Stomach (tissue), 8 donors: ENCODE measurements at regions not wholly inside any gene's neighbourhood (a gene's known extent, or its start where the extent isn't known, plus 50 kb on each side); places are given as distances from the start of the nearest gene placed in this dataset.
"Not testable (repeated sequence)": the region's sequence is repeated elsewhere in the genome, so short reads cannot be mapped to it uniquely, and the experiment has no call there.

ENCODE experiments used
- DNase-seq, 2 donors: peaks; one replicate each; pipeline versions ENCODE4 v3.0.0 to v3.0.0-alpha.2; 2013 to 2019
- H3K27ac ChIP-seq, 5 donors: fragments of 200-600 bp in 4 of 5; sonication (generic) in 4 of 5; one replicate each; pipeline ENCODE4 v1.5.1; 2013 to 2019; ENCODE audit warnings: mild to moderate bottlenecking in 1 of 5, moderate library complexity in 1 of 5
- H3K27me3 ChIP-seq, 3 donors: fragments of 200-600 bp; sonication (generic); one replicate each; pipeline ENCODE4 v1.5.1; 2017 to 2019; ENCODE audit warnings: mixed run types in 1 of 3
- H3K36me3 ChIP-seq, 4 donors: fragments of 200-600 bp; sonication (generic); 1 replicate in 3 of 4; 2 replicates in 1 of 4; pipeline ENCODE4 v1.5.1; 2016 to 2019
- H3K4me1 ChIP-seq, 4 donors: fragments of 200-600 bp; sonication (generic); one replicate each; pipeline ENCODE4 v1.5.1; 2016 to 2019
- H3K4me3 ChIP-seq, 4 donors: fragments of 200-600 bp; sonication (generic) in 3 of 4; one replicate each; pipeline ENCODE4 v1.5.1; 2016 to 2019; ENCODE audit warnings: mild to moderate bottlenecking in 1 of 4
- H3K9me3 ChIP-seq, 4 donors: fragments of 200-600 bp; sonication (generic); one replicate each; pipeline ENCODE4 v1.5.1; 2016 to 2019
- CTCF ChIP-seq, 7 experiments: fragments of 450-650 bp in 4 of 7; fragments of 200-600 bp in 3 of 7; sonication (generic) in 3 of 7; IDR thresholded peaks; one replicate each; pipeline ENCODE4 v1.5.1; 2016 to 2019; ENCODE audit warnings: antibody characterized with exemption in 7 of 7, control low read depth in 2 of 7, mild to moderate bottlenecking in 1 of 7
- EP300 ChIP-seq: sonication (generic); formaldehyde crosslinking; IDR thresholded peaks from one replicate; pipeline ENCODE4 v1.6.1; 2017; ENCODE audit warnings: antibody characterized with exemption
- POLR2A ChIP-seq, 4 donors: fragments of 450-650 bp; IDR thresholded peaks; one replicate each; pipeline ENCODE4 v1.6.1; 2016; ENCODE audit warnings: antibody characterized with exemption in 4 of 4, control low read depth in 2 of 4, mild to moderate bottlenecking in 1 of 4, moderate library complexity in 1 of 4
- POLR2AphosphoS5 ChIP-seq, 3 donors: sonication (generic); formaldehyde crosslinking; IDR thresholded peaks; one replicate each; pipeline ENCODE4 v1.6.1; 2016; ENCODE audit warnings: antibody characterized with exemption in 3 of 3
- WGBS, 5 donors: extraction: QIAGEN DNeasy Blood & Tissue Kit in 3 of 5; methylation state at CpG; one replicate each; pipeline versions ENCODE4 v1.1.5 to v1.1.7; 2013 to 2018; 5-methylcytosine and 5-hydroxymethylcytosine counted together
- intact Hi-C: fragments of 100-400 bp; cut with DNase I; formaldehyde crosslinking; loops from one replicate; pipeline ENCODE4 v1.15.1; 2023; ENCODE audit warnings: low total_unique reads
- donor health status: healthy with polysubstance abuse.
- donor health status: Bipolar disorder and iron deficiency.
- donor health status: healthy.

GRCh38 chr15:23859008-23859407 is 171.9 kb upstream of the NDN start:
- H3K27me3 ChIP-seq: peaks cover 0 to 17% (median 0%) of the 10 kb centered on the region in 3 donors
- WGBS, 5 donors: 80 to 84% (median 82%) methylated on average over 5 of the region's 5 CpGs
- no peak overlapping the region for H3K4me3 ChIP-seq
- H3K27ac ChIP-seq: no peak overlapping the region
- TF ChIP-seq EP300: no peak
- no peak for TF ChIP-seq CTCF (IDR thresholded peaks at IDR 0.05)
- TF ChIP-seq POLR2A (IDR thresholded peaks at IDR 0.05): no peak
- DNase-seq: no peak
- H3K9me3 ChIP-seq: no peaks in the 10 kb centered on the region
- no peaks in the 10 kb centered on the region for H3K36me3 ChIP-seq
- H3K4me1 ChIP-seq: no peaks in the 10 kb centered on the region
- intact Hi-C loops: no loop called here

- Histone ChIP-seq H3K9me3 (no peaks in the 10 kb centered on the region), H3K36me3 (no peaks in the 10 kb centered on the region), H3K27ac (no peak overlapping the region), H3K4me3 (no peak overlapping the region), H3K4me1 (no peaks in the 10 kb centered on the region), H3K27me3 (peaks cover 0 to 17% (median 0%) of the 10 kb centered on the region in 3 donors)
- WGBS, 5 donors: 48 to 66% (median 54%) methylated on average over 30 to 31 of the region's 31 CpGs
- DNase-seq: peak in 1 of 2 donors; percentile 41
- intact Hi-C loops: no loop called here
- TF ChIP-seq CTCF (IDR thresholded peaks at IDR 0.05) (no peak), EP300 (no peak), POLR2A (IDR thresholded peaks at IDR 0.05) (no peak)
These were observed 173.5 kb upstream of the NDN start for GRCh38 chr15:23860290-23861245.

- Histone ChIP-seq H3K4me3 (no peak overlapping the region), H3K36me3 (no peaks in the 10 kb centered on the region), H3K4me1 (peaks cover 0 to 5% (median 0%) of the 10 kb centered on the region in 4 donors), H3K27ac (no peak overlapping the region), H3K9me3 (no peaks in the 10 kb centered on the region), H3K27me3 (peaks cover 0 to 20% (median 0%) of the 10 kb centered on the region in 3 donors)
- intact Hi-C loops: loop anchor here (5.0 kb wide), 1 partner anchor 50 kb away; no protein-coding TSS in a partner anchor
- TF ChIP-seq CTCF (IDR thresholded peaks at IDR 0.05) (peak in 1 of 7 experiments; percentile 11), POLR2A (IDR thresholded peaks at IDR 0.05) (no peak)
- 29 to 39% (median 34%) methylated on average over 6 of the region's 6 CpGs for WGBS, 5 donors
- DNase-seq: peak in 1 of 2 donors; percentile 48
These were observed 179.7 kb upstream of the NDN start for GRCh38 chr15:23866832-23867231.

- peak in 1 of 2 donors; percentile 84 for DNase-seq
- Histone ChIP-seq H3K4me3 (no peak overlapping the region), H3K27ac (no peak overlapping the region), H3K9me3 (peaks cover 0 to 5% (median 0%) of the 10 kb centered on the region in 4 donors), H3K36me3 (no peaks in the 10 kb centered on the region), H3K27me3 (peaks cover 0 to 20% (median 0%) of the 10 kb centered on the region in 3 donors), H3K4me1 (peaks cover 0 to 5% (median 0%) of the 10 kb centered on the region in 4 donors)
- WGBS, 5 donors: 22 to 41% (median 29%) methylated on average over 24 of the region's 24 CpGs
- intact Hi-C loops: loop anchor here (5.0 kb wide), 1 partner anchor 48 kb away; no protein-coding TSS in a partner anchor
- no peak for TF ChIP-seq POLR2AphosphoS5 (IDR thresholded peaks at IDR 0.05)
- no peak for TF ChIP-seq POLR2A (IDR thresholded peaks at IDR 0.05)
- no peak for TF ChIP-seq EP300
- TF ChIP-seq CTCF (IDR thresholded peaks at IDR 0.05): no peak
These were observed 182.3 kb upstream of the NDN start for GRCh38 chr15:23869396-23869795.

GRCh38 chr15:23873613-23874012 is 186.5 kb upstream of the NDN start:
- intact Hi-C loops: loop anchor here (10.0 kb wide), 1 partner anchor 229 kb away; the partner anchor contains the start of gene MAGEL2

More at GRCh38 chr15:23873613-23874012, 186.5 kb upstream of the NDN start:
- H3K9me3 ChIP-seq, H3K4me3 ChIP-seq, H3K27ac ChIP-seq, H3K36me3 ChIP-seq, H3K4me1 ChIP-seq, DNase-seq: not testable (repeated sequence)
- WGBS, 5 donors: 82 to 86% (median 84%) methylated on average over 8 of the region's 8 CpGs
- peaks cover 0 to 27% (median 0%) of the 10 kb centered on the region in 3 donors for H3K27me3 ChIP-seq
